ENCODE measurements at regions not wholly inside any gene's neighbourhood (a gene's known extent, or its start where the extent isn't known, plus 50 kb on each side); places are given as distances from the start of the nearest gene placed in this dataset.

GRCh38 chr5:164573397-164573796 is 1068.0 kb downstream of the MAT2B start:
- TF ChIP-seq CTCF (IDR thresholded peaks at IDR 0.05) (no peak), MYBL2 (CRISPR knock-in tag; IDR thresholded peaks at IDR 0.05) (no peak), ATF6 (CRISPR knock-in tag; IDR thresholded peaks at IDR 0.05) (no peak), NFYB (CRISPR knock-in tag; conservative IDR thresholded peaks at IDR 0.05; ENCODE audit: low read depth) (no peak), ZSCAN18 (CRISPR knock-in tag; IDR thresholded peaks at IDR 0.05) (no peak), ZNF138 (CRISPR knock-in tag; conservative IDR thresholded peaks at IDR 0.05) (no peak), CREB1 (CRISPR knock-in tag; IDR thresholded peaks at IDR 0.05) (no peak)
- TF ChIP-seq, protein P1, sequence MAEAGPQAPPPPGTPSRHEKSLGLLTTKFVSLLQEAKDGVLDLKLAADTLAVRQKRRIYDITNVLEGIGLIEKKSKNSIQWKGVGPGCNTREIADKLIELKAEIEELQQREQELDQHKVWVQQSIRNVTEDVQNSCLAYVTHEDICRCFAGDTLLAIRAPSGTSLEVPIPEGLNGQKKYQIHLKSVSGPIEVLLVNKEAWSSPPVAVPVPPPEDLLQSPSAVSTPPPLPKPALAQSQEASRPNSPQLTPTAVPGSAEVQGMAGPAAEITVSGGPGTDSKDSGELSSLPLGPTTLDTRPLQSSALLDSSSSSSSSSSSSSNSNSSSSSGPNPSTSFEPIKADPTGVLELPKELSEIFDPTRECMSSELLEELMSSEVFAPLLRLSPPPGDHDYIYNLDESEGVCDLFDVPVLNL (CRISPR knock-in tag; IDR thresholded peaks at IDR 0.05; ENCODE audit: borderline replicate concordance, low read depth) = no peak
- TF ChIP-seq, protein P2, sequence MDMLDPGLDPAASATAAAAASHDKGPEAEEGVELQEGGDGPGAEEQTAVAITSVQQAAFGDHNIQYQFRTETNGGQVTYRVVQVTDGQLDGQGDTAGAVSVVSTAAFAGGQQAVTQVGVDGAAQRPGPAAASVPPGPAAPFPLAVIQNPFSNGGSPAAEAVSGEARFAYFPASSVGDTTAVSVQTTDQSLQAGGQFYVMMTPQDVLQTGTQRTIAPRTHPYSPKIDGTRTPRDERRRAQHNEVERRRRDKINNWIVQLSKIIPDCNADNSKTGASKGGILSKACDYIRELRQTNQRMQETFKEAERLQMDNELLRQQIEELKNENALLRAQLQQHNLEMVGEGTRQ (CRISPR knock-in tag; IDR thresholded peaks at IDR 0.05) = no peak
- TF ChIP-seq, protein P3, sequence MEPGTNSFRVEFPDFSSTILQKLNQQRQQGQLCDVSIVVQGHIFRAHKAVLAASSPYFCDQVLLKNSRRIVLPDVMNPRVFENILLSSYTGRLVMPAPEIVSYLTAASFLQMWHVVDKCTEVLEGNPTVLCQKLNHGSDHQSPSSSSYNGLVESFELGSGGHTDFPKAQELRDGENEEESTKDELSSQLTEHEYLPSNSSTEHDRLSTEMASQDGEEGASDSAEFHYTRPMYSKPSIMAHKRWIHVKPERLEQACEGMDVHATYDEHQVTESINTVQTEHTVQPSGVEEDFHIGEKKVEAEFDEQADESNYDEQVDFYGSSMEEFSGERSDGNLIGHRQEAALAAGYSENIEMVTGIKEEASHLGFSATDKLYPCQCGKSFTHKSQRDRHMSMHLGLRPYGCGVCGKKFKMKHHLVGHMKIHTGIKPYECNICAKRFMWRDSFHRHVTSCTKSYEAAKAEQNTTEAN (CRISPR knock-in tag; IDR thresholded peaks at IDR 0.05) = no peak
